Endothelial cell of umbilical vein (primary cell): ENCODE measurements at regions not wholly inside any gene's neighbourhood (a gene's known extent, or its start where the extent isn't known, plus 50 kb on each side); places are given as distances from the start of the nearest gene placed in this dataset.
A peak's percentile ranks its signal among the peaks of the same experiment; 100 is the strongest.

Source experiments
- BruUV-seq: library from RNA; stranded (reverse); fragments of 400-500 nt; replicated peaks from 2 replicates; lab custom pipeline; 2021; lab: Mats Ljungman, UMichigan
- CTCF ChIA-PET: fragments of 300-600, 350-600 bp; sonication (Branson Sonifier 250); formaldehyde crosslinking; loops from one replicate; lab custom pipeline; 2021; ENCODE audit warnings: antibody characterized with exemption, inconsistent platforms; lab: Charles Lee
- POLR2A ChIA-PET: fragments of 300-600, 350-600 bp; sonication (Branson Sonifier 250); formaldehyde crosslinking; loops from one replicate; lab custom pipeline; 2021; ENCODE audit warnings: antibody characterized with exemption, inconsistent platforms; lab: Charles Lee
- DNase-seq: peaks from one replicate; pipeline ENCODE4 v3.0.0-alpha.2; 2011; ENCODE audit warnings: low read depth, low spot score
- FAIRE-seq: peaks from 2 replicates; lab custom pipeline; 2011; peaks lifted over from hg19 to GRCh38; lab: Jason Lieb, UNC
- H2AFZ ChIP-seq: 2 replicates; pipeline ENCODE4 v1.6.0; 2012; ENCODE audit warnings: low read depth, low read length, control low read depth, inconsistent platforms
- H3K27ac ChIP-seq: 2 replicates; pipeline ENCODE4 v1.5.1; 2011; ENCODE audit warnings: low read depth, mild to moderate bottlenecking, control low read depth, low read length, moderate library complexity; ENCODE audit not compliant: insufficient read depth
- H3K27me3 ChIP-seq, 2 experiments: 2 replicates each; pipeline versions ENCODE4 v1.6.0 to v1.6.1; 2011; ENCODE audit warnings: low read length in 2 of 2, mixed read lengths in 1 of 2; ENCODE audit not compliant: control insufficient read depth in 2 of 2, insufficient read depth in 2 of 2
- H3K36me3 ChIP-seq, 2 experiments: 2 replicates in 1 of 2; 3 replicates in 1 of 2; pipeline ENCODE4 v1.5.1; 2011; ENCODE audit warnings: low read length in 2 of 2, mild to moderate bottlenecking in 1 of 2, moderate library complexity in 1 of 2; ENCODE audit not compliant: control insufficient read depth in 2 of 2, insufficient read depth in 2 of 2; ENCODE audit errors: extremely low read depth in 1 of 2
- H3K4me1 ChIP-seq: 3 replicates; pipeline ENCODE4 v1.5.1; 2011; ENCODE audit warnings: mild to moderate bottlenecking, low read length; ENCODE audit not compliant: control insufficient read depth, insufficient read depth; ENCODE audit errors: extremely low read depth
- H3K4me2 ChIP-seq: 2 replicates; pipeline ENCODE4 v1.6.1; 2011; ENCODE audit warnings: low read length, control low read depth, mixed read lengths; ENCODE audit not compliant: insufficient read depth
- H3K4me3 ChIP-seq, 3 experiments: fragments of 200-600 bp in 1 of 3; sonication (generic), shearing (Covaris generic) in 1 of 3; replicated peaks in 1 of 3; 2 replicates each; pipeline ENCODE4 v1.5.1; 2011 to 2016; ENCODE audit warnings: control low read depth in 3 of 3, low read length in 3 of 3, mild to moderate bottlenecking in 2 of 3, inconsistent platforms in 1 of 3, low read depth in 1 of 3, moderate library complexity in 1 of 3; ENCODE audit not compliant: insufficient read depth in 1 of 3
- H3K79me2 ChIP-seq: 2 replicates; pipeline ENCODE4 v1.6.0; 2012; ENCODE audit warnings: low read length, inconsistent platforms; ENCODE audit not compliant: control insufficient read depth, insufficient read depth
- H3K9ac ChIP-seq: replicated peaks from 2 replicates; pipeline ENCODE3; 2011; ENCODE audit warnings: low read length, control low read depth; ENCODE audit not compliant: insufficient read depth; ENCODE audit errors: extremely low read depth
- H3K9me1 ChIP-seq: replicated peaks from 3 replicates; pipeline ENCODE4 v1.6.0; 2011; ENCODE audit warnings: mild to moderate bottlenecking, low read length; ENCODE audit not compliant: control insufficient read depth, insufficient read depth; ENCODE audit errors: extremely low read depth
- H3K9me3 ChIP-seq: replicated peaks from 2 replicates; pipeline ENCODE4 v1.5.1; 2012; ENCODE audit warnings: low read length, inconsistent platforms; ENCODE audit not compliant: control insufficient read depth, insufficient read depth
- H4K20me1 ChIP-seq: replicated peaks from 2 replicates; pipeline ENCODE3; 2011; ENCODE audit warnings: mild to moderate bottlenecking, low read length; ENCODE audit not compliant: control insufficient read depth, insufficient read depth; ENCODE audit errors: extremely low read depth
- CTCF ChIP-seq, 2 donors: IDR thresholded peaks; 1 replicate in 1 of 2; 2 replicates in 1 of 2; pipeline ENCODE4 v1.5.1; 2011; ENCODE audit warnings: low read length in 2 of 2, mild to moderate bottlenecking in 2 of 2, moderate library complexity in 2 of 2, control low read depth in 1 of 2, inconsistent platforms in 1 of 2, low read depth in 1 of 2; ENCODE audit not compliant: insufficient read depth in 1 of 2; ENCODE audit errors: extremely low read depth in 1 of 2
- EZH2 ChIP-seq: IDR thresholded peaks from 2 replicates; pipeline ENCODE4 v1.6.1; 2012; ENCODE audit warnings: borderline replicate concordance, low read depth, mild to moderate bottlenecking, moderate library complexity, low read length, inconsistent platforms; ENCODE audit not compliant: severe bottlenecking
- FOS ChIP-seq: IDR thresholded peaks from 2 replicates; pipeline ENCODE4 v1.6.1; 2011; ENCODE audit warnings: mild to moderate bottlenecking, low read length, moderate library complexity, borderline replicate concordance; ENCODE audit not compliant: insufficient read depth
- GATA2 ChIP-seq: IDR thresholded peaks from 2 replicates; pipeline ENCODE4 v1.7.0; 2011; ENCODE audit warnings: low read depth, mild to moderate bottlenecking, moderate library complexity, mixed read lengths, low read length; ENCODE audit not compliant: insufficient read length, insufficient read depth
- JUN ChIP-seq: IDR thresholded peaks from 2 replicates; pipeline ENCODE4 v1.6.1; 2011; ENCODE audit warnings: borderline replicate concordance, low read depth; ENCODE audit not compliant: insufficient read length, insufficient read depth
- MAX ChIP-seq: IDR thresholded peaks from 2 replicates; pipeline ENCODE4 v1.6.1; 2011; ENCODE audit not compliant: insufficient read depth, insufficient read length
- MYC ChIP-seq: IDR thresholded peaks from one replicate; pipeline ENCODE4 v1.6.1; 2011; ENCODE audit warnings: mild to moderate bottlenecking, low read depth, low read length
- POLR2A ChIP-seq: IDR thresholded peaks from 2 replicates; pipeline ENCODE4 v1.6.1; 2012; ENCODE audit warnings: low read depth, mild to moderate bottlenecking, control low read depth, low read length
- POLR2AphosphoS5 ChIP-seq: IDR thresholded peaks from 2 replicates; pipeline ENCODE4 v1.6.1; 2012; ENCODE audit warnings: low read depth, mild to moderate bottlenecking, control low read depth, low read length, moderate library complexity; ENCODE audit not compliant: insufficient read depth
- dilution Hi-C: fragments of 300-500 bp; cut with MboI; formaldehyde crosslinking; loops from one replicate; pipeline ENCODE4 v1.15.0; 2019; ENCODE audit warnings: low sequenced_read_pairs; ENCODE audit not compliant: extremely low pct_ligation_motif_present
- intact Hi-C: fragments of 100-400 bp; cut with micrococcal nuclease; formaldehyde crosslinking; loops from one replicate; pipeline ENCODE4 v1.10.0; 2022

GRCh38 chr21:41564871-41565274 lies 56.9 kb upstream of the TMPRSS2 start:
- no peak overlapping the region for H3K4me3 ChIP-seq
- dilution Hi-C loops (no loop called here), intact Hi-C loops (no loop called here)
- no peak overlapping the region for H3K27ac ChIP-seq
- CTCF ChIA-PET = no interaction called here
- H3K9me3 ChIP-seq = no peaks in the 10 kb centered on the region
- DNase-seq = peak; percentile 4
- H3K4me1 ChIP-seq = no peaks in the 10 kb centered on the region
- H3K79me2 ChIP-seq = no peaks in the 10 kb centered on the region
- H2AFZ ChIP-seq = no peak overlapping the region
- H3K9me1 ChIP-seq = no peaks in the 10 kb centered on the region
- FAIRE-seq = no peak
- no peaks in the 10 kb centered on the region for H4K20me1 ChIP-seq
- TF ChIP-seq CTCF (IDR thresholded peaks at IDR 0.05; ENCODE audit: extremely low read depth in 1 of 2, insufficient read depth in 1 of 2, low read depth in 1 of 2, low read length in 2 of 2) (no peak), POLR2AphosphoS5 (no peak), POLR2A (no peak), JUN (no peak), MYC (no peak), FOS (no peak), EZH2 (no peak), GATA2 (no peak), MAX (no peak)
- no TSS peak for BruUV-seq
- H3K27me3 ChIP-seq = peaks cover 0 to 2% of the 10 kb centered on the region in 2 experiments
- H3K4me2 ChIP-seq = no peak overlapping the region
- POLR2A ChIA-PET = no interaction called here
- no peaks in the 10 kb centered on the region for H3K36me3 ChIP-seq
- no peak overlapping the region for H3K9ac ChIP-seq
